ENCODE measurements at regions not wholly inside any gene's neighbourhood (a gene's known extent, or its start where the extent isn't known, plus 50 kb on each side); places are given as distances from the start of the nearest gene placed in this dataset.
"Not testable (repeated sequence)": the region's sequence is repeated elsewhere in the genome, so short reads cannot be mapped to it uniquely, and the experiment has no call there.

DNA sequence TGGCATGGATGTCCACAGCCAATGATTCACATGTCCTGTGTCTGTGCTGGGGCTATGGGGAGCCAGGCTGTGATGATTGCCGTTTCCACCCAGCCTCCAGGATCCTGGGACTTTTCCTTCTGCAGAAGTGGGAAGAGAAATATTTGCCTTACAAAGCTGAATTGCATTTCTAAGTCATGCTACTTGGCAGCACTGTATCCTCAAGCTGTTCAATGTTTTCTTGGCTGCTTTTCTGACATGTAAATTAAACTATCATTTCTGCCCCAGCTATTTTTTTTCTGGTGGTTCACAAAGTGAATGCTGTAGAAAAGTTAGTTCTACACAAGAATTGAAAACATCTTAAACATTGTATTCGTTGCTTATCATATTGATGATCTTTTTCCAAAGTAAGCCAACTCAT, 51.9 kb upstream of the TCERG1L start:
- DNase-seq = no peak

DNA sequence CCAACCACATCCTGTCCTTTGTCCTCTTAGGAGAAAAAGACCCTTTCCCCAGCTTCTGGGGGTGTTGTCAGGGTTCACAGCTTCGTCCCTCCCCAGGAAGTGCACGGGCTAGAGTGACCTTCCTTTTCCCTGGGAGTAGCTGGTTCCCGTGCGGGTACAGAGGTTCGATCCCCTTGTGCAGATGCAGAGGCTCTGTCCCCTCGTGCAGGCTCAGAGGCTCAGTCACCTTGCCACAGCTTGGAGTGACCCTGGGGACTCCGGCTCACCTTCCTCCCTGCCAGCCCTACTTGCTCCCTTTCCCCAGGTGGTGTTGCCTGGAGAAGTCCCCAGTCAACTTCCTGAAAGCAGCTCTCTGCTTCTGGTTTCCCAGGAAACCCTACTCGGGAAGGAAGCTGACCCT, 60.0 kb upstream of the TCERG1L start:
- DNase-seq = no peak

DNA sequence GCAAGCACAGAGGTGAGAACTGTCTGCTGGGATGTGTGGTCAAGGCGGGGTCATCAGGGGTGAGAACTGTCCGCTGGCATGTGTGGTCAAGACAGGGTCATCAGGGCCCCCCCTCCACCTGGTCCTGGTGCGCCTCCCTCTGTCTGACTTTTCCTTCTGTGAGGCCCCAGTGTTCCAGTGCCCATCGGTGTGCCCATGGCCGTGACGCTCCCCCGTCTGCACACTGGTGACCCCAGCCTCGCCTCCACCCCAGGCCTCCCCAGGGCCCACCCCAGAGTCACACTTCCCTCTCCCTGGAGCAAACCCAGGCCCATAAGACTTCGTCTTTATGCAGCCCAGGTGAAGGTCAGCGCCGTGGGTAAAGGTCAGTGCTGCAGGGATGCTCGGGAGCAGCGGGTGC, 70.1 kb upstream of the TCERG1L start:
- DNase-seq = no peak

DNA sequence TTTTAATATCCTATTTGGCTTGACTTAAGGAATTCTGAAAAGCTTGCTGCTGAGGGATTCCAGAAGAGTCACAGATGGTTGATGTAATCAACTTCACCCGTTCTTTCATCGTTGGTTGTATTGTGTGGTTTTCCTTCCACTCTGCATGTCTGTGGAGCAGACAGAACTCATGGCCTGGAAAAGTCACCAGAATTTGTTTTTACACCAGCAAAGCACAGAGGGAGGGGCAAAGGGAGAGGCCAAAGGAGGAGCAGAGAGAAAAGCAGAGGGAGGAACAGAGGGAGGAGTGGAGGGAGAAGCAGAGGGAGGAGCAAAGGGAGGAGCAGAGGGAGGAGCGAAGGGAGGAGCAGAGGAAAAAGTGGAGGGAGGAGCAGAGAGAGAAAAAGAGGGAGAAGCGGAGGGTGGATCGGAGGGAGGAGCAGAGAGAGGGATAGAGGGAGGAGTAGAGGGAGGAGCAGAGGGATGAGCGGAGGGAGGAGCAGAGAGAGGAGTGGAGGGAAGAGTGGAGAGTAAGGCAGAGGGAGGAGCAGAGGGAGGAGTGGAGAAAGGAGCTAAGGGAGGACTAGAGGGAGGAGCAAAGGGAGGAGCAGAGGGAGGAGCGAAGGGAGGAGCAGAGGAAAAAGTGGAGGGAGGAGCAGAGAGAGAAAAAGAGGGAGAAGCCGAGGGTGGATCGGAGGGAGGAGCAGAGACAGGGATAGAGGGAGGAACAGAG, 73.8 kb upstream of the TCERG1L start:
- not testable (repeated sequence) for DNase-seq

DNA sequence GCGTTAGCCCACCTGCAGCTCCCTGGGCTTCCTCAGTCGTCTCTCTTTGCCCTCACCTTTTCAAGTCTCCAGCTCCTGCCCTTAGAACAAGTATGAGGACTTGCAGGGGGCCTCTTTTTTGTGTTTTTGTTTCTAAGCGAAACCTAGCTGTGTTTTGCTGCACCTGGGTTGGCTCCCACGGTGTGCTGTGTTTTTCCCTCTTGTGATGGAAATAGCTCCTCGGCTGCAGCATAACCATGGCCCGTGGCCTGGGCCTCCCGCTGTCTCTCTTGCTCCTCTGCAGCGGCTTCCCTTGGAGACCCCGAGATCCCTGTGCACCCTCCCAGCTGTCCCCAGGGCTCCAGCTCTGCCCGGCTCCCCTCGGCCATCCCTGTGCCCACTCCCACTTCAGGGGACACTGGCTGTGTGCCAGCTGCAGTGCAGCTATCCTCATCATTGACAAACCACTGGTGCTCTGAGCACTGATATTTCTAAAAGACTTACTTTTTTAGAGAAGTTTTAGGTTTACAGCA, 75.6 kb upstream of the TCERG1L start:
- no peak for DNase-seq

DNA sequence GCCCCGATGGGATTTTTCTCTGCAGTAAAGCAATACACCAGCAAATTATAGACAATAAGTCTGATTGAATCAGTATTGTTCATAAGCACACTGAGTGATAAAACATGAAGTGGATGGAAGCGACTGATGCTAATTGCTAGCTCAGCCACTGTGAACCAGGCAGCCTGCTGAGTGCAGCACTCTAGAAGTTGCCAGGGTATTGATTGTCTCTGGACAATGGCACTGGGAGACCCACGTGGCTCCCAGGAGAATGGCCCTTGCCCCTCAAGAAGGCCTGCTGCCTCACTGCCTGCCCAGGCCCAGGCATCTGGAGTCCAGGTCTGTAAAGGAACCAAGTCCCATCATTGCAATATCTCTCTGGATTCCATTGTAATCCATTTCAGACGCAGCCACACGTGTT, 80.4 kb upstream of the TCERG1L start:
- no peak for DNase-seq

DNA sequence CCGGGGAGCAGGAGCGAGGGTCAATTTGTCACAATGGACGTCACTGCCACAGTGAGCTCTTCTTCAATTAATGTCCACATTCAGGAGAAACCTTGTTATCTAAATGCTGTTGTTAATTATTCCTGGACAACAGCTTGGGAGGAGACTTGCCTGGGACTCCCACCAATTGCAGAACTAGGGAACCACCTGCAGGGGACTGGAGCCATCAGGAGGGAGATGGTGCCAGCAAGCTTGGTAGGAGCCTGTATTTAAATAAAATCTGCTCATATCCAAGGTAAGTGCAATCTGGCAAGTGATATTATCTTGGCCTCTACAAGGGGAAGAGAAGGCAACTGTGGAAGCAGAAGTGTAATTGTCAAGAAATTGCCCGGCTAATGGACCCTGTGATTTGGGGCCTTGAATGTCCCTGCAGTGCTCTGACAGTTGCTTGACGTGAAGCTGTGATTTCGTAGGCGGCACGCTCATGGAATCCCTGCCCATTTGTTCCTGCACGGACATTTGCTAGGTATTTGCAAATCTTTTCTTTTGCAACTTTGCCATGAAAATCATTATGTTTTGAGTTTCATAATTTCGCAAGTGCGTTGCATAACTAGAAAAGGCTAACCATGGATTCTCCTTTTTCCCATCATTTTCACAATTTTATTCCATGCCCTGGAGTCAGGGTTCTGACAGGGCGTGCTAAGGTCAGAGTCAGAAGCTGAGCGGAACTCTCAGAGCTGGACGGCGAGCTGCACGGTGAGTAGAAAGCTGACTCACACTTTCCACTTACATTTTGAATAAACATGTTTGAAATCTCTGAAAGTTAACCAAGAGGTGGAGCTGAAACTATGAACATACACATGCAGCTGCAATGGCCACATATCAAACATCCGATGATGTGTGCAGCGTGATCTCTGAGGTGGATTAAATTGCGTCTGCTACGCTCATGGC, 84.9 kb upstream of the TCERG1L start:
- no peak for DNase-seq

DNA sequence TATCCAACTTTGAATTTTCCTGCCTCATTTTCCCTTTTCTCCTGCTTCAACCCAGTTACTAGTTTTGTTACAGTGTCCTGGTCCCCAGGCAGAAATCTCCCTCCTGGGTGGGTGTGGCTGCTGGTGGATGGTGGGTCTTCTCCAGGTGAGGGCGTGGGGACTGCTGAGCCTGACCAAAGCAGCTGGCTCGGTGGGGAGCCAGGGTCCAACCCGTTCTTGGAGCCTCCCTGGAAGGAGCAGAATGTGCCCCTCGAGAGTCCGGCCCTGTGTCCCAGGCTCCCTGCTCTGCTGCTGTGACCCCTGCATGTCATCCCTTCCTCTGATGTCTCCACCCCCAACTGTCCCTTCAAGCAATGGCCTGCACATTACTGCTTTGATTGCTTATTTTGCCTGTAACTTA, 86.6 kb upstream of the TCERG1L start:
- no peak for DNase-seq

DNA sequence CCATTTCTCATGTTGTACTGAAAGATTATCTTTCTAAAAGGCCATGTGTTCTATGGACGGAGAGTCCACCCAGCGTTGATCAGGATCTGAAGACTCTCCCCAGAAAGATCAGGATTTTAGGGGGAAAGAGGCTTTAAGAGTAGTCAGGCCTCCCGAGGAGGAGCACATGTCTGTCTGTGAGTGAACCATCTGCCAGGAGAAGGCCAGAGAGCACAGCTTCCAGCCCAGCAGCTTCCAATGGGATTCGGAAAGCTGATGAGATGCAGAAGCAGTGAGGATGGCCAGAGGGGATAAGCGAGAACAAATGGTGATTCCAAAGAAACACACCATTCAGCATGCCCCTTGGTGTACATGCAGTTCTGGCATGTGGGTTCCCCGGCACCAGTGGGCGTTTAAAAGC, 88.5 kb upstream of the TCERG1L start:
- no peak for DNase-seq

DNA sequence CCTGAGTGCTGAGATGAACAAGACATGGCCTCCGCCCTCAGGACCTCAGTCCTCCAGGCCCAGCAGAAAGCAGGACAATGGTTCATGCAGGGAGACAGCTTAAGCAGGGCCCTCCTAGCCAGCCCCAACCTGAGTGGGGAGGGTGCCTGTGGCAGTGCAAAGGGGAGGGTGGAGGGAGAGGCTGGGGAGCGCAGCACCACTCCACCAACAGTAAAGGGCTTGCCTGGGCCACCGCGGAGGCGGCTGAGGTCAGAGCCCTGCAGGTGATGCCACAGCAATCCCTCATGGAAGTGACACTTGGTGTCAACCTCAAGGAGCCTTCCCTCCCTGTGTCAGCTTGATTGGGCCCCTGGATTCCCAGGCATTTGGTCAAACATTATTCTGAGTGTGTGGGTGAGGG, 89.0 kb upstream of the TCERG1L start:
- no peak for DNase-seq

DNA sequence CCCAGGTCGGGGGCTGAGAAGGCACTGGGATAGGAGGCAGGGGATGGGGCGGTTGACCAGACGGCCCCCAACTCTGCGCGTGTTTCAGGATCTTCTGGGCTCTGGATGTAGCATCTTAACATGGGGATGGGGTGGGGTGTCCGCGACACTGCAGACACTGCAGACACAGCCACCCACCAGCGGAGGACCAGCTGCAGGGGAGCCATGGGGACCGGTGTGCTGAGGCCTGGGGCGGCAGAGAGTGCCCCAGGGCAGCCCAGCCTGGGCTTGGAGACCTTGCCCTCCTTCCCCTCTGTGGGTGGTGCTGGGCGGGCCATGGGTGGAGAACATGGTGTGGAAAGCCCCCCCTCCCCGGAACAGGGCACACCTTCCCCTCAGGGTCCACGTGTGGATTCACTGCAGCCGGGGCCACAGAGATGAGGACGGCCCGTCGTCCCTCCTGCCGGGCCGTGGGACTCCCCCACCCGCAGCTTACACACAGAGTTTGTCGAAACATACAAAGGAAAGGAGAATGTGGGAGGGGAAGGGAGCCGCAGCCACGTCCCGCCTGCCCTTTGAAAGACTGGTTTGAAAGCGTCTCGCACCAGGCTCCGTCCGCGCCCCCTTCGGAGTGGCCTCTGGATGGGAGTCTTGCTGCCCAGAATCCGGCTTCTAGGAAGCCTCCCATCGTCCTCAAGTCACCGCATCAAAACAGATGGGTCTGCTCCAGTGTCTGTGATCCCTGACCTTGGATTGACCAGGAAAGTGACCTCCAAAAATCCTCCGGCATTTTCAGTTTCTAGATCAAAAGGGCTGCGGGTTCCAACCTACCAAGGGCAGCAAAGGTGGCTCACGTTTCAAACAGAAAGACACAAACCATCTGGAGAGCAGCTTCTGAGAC, 91.5 kb upstream of the TCERG1L start:
- DNase-seq = no peak

DNA sequence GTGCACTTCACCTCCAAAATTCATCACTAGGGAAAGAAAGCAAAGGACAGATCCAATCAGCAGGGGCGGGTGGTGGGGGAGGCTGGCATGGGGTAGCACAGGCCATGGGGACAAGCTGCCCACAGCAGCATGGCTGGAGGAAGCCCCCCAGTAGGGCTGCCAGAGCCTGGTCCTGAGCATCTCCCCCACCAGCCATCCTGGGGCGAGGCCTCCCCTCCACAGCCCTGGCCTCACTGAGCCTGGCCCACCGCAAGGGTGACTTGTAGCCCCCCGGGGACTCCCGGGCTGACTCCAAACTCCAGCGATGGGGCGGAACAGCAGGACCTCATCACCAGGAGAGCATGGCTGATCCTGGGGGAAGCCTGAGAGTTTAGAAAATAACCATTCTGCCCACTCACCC, 92.4 kb upstream of the TCERG1L start:
- no peak for DNase-seq

DNA sequence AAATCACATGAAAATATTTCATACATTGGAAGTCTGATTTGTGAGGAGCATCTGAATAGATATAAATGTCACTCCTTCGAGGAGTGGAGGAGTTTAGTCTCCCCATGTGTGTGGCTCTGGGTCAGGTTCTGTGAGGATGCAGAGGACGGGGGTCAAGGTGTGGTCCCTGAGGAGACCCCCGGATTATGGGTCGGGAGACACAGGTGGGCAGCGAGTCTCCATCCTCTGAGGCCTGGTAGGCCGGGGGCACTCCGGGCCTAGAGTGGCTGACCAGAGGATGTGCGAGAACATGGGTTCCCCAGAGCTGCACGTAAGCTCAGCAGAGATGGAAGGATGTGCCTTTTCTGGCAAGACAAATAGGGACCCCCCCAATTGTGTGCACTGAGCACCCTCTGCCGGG, 93.4 kb upstream of the TCERG1L start:
- no peak for DNase-seq

DNA sequence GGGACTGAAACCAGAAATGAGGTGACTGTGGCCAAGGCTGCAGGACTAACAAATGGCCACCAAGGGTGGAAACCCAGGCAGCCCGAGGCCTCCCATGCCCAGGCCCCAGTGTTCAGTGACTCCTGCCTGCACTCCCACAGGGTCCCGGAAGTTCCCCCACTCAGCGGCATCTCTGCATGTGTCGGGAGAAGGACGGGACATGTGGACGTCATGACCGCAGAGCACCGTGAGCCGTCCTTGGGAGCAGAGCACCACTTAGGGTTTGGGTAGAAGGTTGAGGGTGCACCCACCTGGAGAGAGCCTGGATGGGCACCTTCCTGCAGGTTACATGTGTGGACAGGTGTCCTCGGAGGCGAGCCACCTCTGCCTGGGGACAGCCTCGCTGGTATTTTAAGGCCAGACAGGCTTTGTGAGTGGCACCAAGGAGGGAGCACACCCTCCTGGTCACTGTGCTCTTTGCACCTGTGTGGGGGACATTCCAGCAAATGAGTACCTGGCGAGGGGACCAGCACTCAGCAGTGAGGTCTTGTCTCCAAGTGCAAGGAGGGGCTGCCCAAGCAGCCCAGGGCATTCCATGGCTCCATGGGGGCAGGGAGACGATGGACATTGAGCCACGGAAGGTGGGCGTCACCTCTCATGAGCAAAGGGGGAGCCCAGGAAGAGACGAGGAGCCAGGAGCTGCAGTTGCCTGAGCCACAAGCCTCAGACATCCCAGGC, 95.3 kb upstream of the TCERG1L start:
- DNase-seq = no peak

DNA sequence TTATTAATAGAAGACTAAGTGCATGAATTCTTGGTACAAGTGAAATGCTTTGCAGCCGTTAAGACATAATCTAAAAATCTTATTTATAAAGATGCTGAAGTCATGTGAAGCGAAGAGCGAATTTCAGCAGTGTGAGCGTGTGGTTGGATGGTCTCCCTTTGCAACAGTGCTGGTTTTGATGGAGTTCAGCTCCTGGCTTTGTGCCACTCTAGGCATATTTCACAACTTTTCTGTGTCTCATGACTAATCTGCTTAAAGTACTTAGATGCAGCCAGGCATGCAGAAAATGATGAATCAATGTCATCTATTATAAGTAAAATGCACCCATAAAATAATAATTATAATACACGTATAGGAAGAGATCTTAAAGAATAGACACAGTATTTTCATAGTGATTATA, 107.2 kb upstream of the TCERG1L start:
- DNase-seq = no peak

DNA sequence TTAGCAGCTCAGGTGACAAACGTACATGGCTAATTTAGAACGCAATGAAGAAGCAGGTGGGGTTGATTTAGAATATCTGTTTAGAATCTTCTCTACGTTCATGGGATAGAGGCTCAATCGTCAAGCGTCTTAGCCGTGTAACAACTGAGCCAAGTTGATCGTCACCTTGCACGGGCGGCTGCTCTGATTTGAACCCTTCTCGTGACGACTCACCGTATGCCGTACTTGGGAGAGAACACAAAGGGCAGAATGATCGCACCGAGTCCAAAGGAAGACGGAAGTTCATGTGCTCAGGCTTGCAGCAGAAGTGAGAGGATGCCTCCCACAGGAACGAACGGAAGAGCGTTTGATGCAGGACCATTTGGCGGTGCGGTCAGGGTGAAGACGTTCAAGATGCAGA, 108.3 kb upstream of the TCERG1L start:
- no peak for DNase-seq

DNA sequence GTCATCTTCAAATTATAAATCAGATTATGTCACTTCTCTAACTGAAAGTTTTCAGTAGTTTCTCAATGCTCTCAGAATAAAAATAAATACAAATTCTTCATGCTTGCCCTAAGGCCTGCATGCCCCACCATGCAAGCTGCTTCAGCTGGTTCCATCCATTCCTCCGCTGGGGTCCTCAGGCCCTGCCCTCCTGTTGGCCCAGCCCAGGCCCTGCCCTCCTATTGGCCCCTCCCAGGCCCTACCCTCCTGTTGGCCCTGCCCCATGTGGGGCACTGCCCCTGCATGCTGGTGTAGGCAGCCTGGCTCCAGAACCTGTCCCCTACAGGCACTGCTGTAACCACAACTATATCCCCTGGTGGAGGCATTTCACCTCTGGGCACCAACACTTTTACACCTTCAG, 109.3 kb upstream of the TCERG1L start:
- DNase-seq = no peak

DNA sequence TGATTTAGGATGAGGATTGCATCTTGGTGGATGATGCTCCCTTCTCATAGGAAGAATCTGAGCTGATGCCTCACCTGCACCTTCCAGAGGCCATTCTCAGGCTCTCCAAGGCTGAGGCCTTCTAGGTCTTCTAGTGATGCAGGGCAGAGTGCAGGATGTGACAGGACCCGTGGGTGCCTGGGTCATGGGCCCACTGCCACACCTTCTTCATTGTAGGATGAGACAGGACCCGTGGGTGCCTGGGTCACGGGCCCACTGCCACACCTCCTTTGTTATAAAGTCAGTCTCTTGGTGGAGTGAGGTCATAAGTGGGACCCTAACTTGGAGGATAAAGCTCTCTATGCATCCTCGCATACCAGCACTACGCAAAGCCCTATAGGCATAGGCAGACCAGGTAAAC, 109.9 kb upstream of the TCERG1L start:
- DNase-seq = no peak

DNA sequence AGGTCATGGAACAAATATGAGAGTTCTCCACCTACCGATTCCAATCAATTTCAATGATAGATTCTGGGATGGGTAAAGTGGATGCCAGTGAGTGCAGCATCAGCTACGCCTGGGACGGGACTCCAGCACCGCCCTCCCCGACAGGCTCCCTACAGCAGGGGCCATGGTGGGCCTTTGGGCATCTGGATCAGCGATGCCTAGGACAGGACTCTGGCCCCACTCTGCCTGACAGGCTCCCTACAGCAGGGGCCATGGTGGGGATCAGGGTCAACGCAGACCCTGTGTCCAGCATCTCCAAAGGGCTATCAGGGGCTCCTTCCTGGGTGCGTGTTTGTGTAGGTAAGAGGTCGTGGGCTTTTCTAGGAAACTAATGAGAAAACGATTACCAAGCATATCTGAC, 111.2 kb upstream of the TCERG1L start:
- DNase-seq = no peak

DNA sequence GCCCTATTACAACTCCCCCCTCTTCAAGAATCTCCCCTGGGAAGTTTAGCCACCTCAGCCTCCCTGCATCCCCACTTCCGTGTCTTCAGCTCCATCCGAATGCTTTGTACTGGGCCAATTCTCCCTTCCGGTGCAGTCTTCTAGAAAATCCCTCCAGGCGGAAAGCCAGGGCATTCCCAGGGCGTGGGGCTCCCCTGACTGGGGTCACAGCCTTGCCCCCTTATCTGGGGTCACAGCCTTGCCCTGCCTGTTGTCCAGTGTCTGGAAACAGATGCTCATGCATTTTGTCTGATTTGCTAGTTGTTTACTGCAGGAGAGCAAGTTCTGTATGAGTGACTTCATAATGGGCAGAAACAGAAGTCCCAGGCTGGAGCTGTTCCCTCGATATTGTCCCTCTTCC, 112.5 kb upstream of the TCERG1L start:
- DNase-seq = no peak

DNA sequence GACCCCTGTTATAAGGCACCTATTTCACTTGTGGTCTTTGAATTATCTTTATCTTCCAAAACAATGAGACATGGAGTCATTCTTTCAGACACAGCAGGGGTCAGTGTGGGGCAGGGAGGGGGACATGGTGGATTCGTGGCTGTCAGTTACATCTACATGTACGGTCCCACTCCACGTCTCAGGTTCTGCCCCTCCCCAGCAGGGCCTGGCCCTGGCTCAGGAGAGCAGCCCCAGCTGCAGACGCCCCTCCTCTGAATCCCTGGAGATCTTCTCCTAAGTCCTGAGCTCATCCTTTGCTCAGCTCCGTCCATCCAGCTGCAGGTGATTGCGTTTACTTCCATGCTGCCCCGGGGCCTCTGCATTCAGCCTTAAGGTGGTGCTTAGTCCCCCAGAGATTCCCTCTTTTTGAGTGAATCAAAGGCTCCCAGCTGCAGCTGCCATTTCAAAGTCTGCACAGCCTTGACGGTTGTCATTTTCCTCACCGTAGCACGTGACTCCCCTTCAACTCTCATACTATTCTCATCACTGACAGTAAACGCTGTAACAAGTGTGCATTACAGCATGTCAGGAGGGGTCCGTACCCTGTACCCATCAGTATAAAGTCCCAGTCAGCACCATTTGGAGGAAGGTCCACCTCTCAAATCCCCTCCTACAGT, 113.4 kb upstream of the TCERG1L start:
- no peak for DNase-seq

All from activated T-cell treated with anti-CD3 and anti-CD28 coated beads, Interleukin-2, amount 50 U/mL, for 1 hour (primary cell).